Sigmoid colon (tissue), 6 donors: ENCODE measurements at regions not wholly inside any gene's neighbourhood (a gene's known extent, or its start where the extent isn't known, plus 50 kb on each side); places are given as distances from the start of the nearest gene placed in this dataset.
A peak's percentile ranks its signal among the peaks of the same experiment; 100 is the strongest.

Experiments
- DNase-seq: peaks from one replicate; pipeline ENCODE4 v3.0.0-alpha.2; 2019
- H3K27ac ChIP-seq, 4 donors: fragments of 200-600 bp; sonication (generic); one replicate each; pipeline ENCODE4 v1.5.1; 2016 to 2019; ENCODE audit warnings: mild to moderate bottlenecking in 1 of 4
- H3K27me3 ChIP-seq, 3 donors: fragments of 200-600 bp; sonication (generic); one replicate each; pipeline ENCODE4 v1.5.1; 2019; ENCODE audit warnings: mild to moderate bottlenecking in 1 of 3
- H3K36me3 ChIP-seq, 4 donors: fragments of 200-600 bp; sonication (generic); one replicate each; pipeline ENCODE4 v1.5.1; 2016 to 2019
- H3K4me1 ChIP-seq, 4 donors: fragments of 200-600 bp; sonication (generic); one replicate each; pipeline ENCODE4 v1.5.1; 2017 to 2019
- H3K4me3 ChIP-seq, 4 donors: fragments of 200-600 bp; sonication (generic); one replicate each; pipeline ENCODE4 v1.5.1; 2017 to 2019; ENCODE audit warnings: mild to moderate bottlenecking in 2 of 4, moderate library complexity in 1 of 4
- H3K9me3 ChIP-seq, 4 donors: fragments of 200-600 bp in 3 of 4; sonication (generic) in 3 of 4; one replicate each; pipeline versions ENCODE4 v1.5.1 to v1.6.1; 2013 to 2019
- CTCF ChIP-seq, 4 experiments: fragments of 450-650 bp in 3 of 4; fragments of 200-600 bp in 1 of 4; IDR thresholded peaks; one replicate each; pipeline ENCODE4 v1.5.1; 2016 to 2019; ENCODE audit warnings: antibody characterized with exemption in 4 of 4, mild to moderate bottlenecking in 3 of 4, moderate library complexity in 2 of 4
- EP300 ChIP-seq, 4 donors: sonication (generic); formaldehyde crosslinking; IDR thresholded peaks; one replicate each; pipeline ENCODE4 v1.6.1; 2017; ENCODE audit warnings: antibody characterized with exemption in 4 of 4
- POLR2A ChIP-seq, 2 donors: fragments of 450-650 bp; IDR thresholded peaks; one replicate each; pipeline ENCODE4 v1.6.1; 2016; ENCODE audit warnings: antibody characterized with exemption in 2 of 2, mild to moderate bottlenecking in 2 of 2, moderate library complexity in 2 of 2
- POLR2AphosphoS5 ChIP-seq, 4 donors: sonication (generic); formaldehyde crosslinking; IDR thresholded peaks; one replicate each; pipeline ENCODE4 v1.6.1; 2017; ENCODE audit warnings: antibody characterized with exemption in 4 of 4
- WGBS, 2 donors: extraction: QIAGEN DNeasy Blood & Tissue Kit; methylation state at CpG; one replicate each; pipeline ENCODE4 v1.1.7; 2013; 5-methylcytosine and 5-hydroxymethylcytosine counted together
- intact Hi-C: fragments of 100-400 bp; cut with DNase I; formaldehyde crosslinking; loops from one replicate; pipeline ENCODE4 v1.15.1; 2023
- donor health status: healthy with polysubstance abuse.
- donor health status: healthy.

GRCh38 chr1:245091171-245091621, 63.6 kb upstream of the KIF26B start:
- TF ChIP-seq POLR2A (IDR thresholded peaks at IDR 0.05) (no peak), EP300 (IDR thresholded peaks at IDR 0.05) (no peak), POLR2AphosphoS5 (IDR thresholded peaks at IDR 0.05) (no peak), CTCF (IDR thresholded peaks at IDR 0.05) (no peak)
- Histone ChIP-seq H3K27me3 (no peaks in the 10 kb centered on the region), H3K27ac (peak overlapping the region in 1 of 4 donors; percentile 50), H3K9me3 (no peaks in the 10 kb centered on the region), H3K36me3 (peaks cover 0 to 4% (median 0%) of the 10 kb centered on the region in 4 donors), H3K4me3 (no peak overlapping the region), H3K4me1 (peaks cover 0 to 6% (median 3%) of the 10 kb centered on the region in 4 donors)
- DNase-seq = no peak
- WGBS, 2 donors = 95% methylated on average over 16 of the region's 16 CpGs
- intact Hi-C loops = no loop called here

- no peak for DNase-seq
- Histone ChIP-seq H3K4me1 (peaks cover 0 to 8% (median 3%) of the 10 kb centered on the region in 4 donors), H3K27ac (no peak overlapping the region), H3K4me3 (no peak overlapping the region), H3K9me3 (no peaks in the 10 kb centered on the region), H3K36me3 (peaks cover 0 to 4% (median 0%) of the 10 kb centered on the region in 4 donors), H3K27me3 (no peaks in the 10 kb centered on the region)
- TF ChIP-seq POLR2A (IDR thresholded peaks at IDR 0.05) = no peak
- no peak for TF ChIP-seq POLR2AphosphoS5 (IDR thresholded peaks at IDR 0.05)
- no peak for TF ChIP-seq CTCF (IDR thresholded peaks at IDR 0.05)
- TF ChIP-seq EP300 (IDR thresholded peaks at IDR 0.05) = no peak
- WGBS, 2 donors = 90 to 93% methylated on average over 11 of the region's 11 CpGs
- intact Hi-C loops = no loop called here
These were observed 64.2 kb upstream of the KIF26B start for GRCh38 chr1:245090491-245091090.

GRCh38 chr1:245087723-245088122, 67.1 kb upstream of the KIF26B start:
- no peaks in the 10 kb centered on the region for H3K9me3 ChIP-seq
- peaks cover 0 to 4% (median 2%) of the 10 kb centered on the region in 4 donors for H3K36me3 ChIP-seq
- intact Hi-C loops = no loop called here
- 93 to 94% methylated on average over 4 of the region's 4 CpGs for WGBS, 2 donors
- no peak for DNase-seq
- no peaks in the 10 kb centered on the region for H3K27me3 ChIP-seq
- H3K27ac ChIP-seq = no peak overlapping the region
- H3K4me3 ChIP-seq = no peak overlapping the region
- H3K4me1 ChIP-seq = peaks cover 0 to 11% (median 3%) of the 10 kb centered on the region in 4 donors
- TF ChIP-seq CTCF (IDR thresholded peaks at IDR 0.05) = no peak
- TF ChIP-seq POLR2AphosphoS5 (IDR thresholded peaks at IDR 0.05) = no peak
- TF ChIP-seq EP300 (IDR thresholded peaks at IDR 0.05) = no peak
- TF ChIP-seq POLR2A (IDR thresholded peaks at IDR 0.05) = no peak

- H3K27me3 ChIP-seq = no peaks in the 10 kb centered on the region
- 80 to 85% methylated on average over 4 of the region's 4 CpGs for WGBS, 2 donors
- H3K36me3 ChIP-seq = peaks cover 0 to 4% (median 2%) of the 10 kb centered on the region in 4 donors
- intact Hi-C loops = no loop called here
- DNase-seq = no peak
- H3K27ac ChIP-seq = no peak overlapping the region
- H3K9me3 ChIP-seq = no peaks in the 10 kb centered on the region
- TF ChIP-seq POLR2AphosphoS5 (IDR thresholded peaks at IDR 0.05) (no peak), CTCF (IDR thresholded peaks at IDR 0.05) (no peak), POLR2A (IDR thresholded peaks at IDR 0.05) (no peak), EP300 (IDR thresholded peaks at IDR 0.05) (no peak)
- H3K4me1 ChIP-seq = peaks cover 0 to 11% (median 3%) of the 10 kb centered on the region in 4 donors
- H3K4me3 ChIP-seq = no peak overlapping the region
These were observed 68.3 kb upstream of the KIF26B start for GRCh38 chr1:245086389-245086969.
